ENCODE measurements at regions not wholly inside any gene's neighbourhood (a gene's known extent, or its start where the extent isn't known, plus 50 kb on each side); places are given as distances from the start of the nearest gene placed in this dataset.
"Not testable (repeated sequence)": the region's sequence is repeated elsewhere in the genome, so short reads cannot be mapped to it uniquely, and the experiment has no call there.

DNA sequence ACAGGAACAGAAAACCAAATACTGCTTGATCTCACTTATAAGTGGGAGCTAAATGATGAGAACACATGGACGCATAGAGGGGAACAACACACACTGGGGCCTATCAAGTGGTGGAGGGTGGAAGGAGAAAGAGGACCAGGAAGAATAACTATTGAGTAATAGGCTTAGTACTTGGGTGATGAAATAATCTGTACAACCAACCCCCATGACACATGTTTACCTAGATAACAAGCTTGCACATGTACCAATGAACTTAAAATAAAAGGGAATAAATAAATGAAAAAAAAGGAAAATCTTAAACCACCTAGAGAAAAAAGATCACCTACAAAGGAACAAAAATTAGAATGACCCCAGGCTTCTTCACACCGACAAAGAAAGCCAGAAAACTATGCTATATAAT lies 133.5 kb downstream of the KLRB1 start:
- TF ChIP-seq, protein P1, sequence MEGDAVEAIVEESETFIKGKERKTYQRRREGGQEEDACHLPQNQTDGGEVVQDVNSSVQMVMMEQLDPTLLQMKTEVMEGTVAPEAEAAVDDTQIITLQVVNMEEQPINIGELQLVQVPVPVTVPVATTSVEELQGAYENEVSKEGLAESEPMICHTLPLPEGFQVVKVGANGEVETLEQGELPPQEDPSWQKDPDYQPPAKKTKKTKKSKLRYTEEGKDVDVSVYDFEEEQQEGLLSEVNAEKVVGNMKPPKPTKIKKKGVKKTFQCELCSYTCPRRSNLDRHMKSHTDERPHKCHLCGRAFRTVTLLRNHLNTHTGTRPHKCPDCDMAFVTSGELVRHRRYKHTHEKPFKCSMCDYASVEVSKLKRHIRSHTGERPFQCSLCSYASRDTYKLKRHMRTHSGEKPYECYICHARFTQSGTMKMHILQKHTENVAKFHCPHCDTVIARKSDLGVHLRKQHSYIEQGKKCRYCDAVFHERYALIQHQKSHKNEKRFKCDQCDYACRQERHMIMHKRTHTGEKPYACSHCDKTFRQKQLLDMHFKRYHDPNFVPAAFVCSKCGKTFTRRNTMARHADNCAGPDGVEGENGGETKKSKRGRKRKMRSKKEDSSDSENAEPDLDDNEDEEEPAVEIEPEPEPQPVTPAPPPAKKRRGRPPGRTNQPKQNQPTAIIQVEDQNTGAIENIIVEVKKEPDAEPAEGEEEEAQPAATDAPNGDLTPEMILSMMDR (conservative IDR thresholded peaks at IDR 0.05; ENCODE audit: low read depth, low read length), result not testable (repeated sequence)
- not testable (repeated sequence) for TF ChIP-seq EZH2 (IDR thresholded peaks at IDR 0.05; ENCODE audit: borderline replicate concordance, low read depth, low read length, poor library complexity, severe bottlenecking)

Data from A673 (cell line).